ENCODE measurements at regions not wholly inside any gene's neighbourhood (a gene's known extent, or its start where the extent isn't known, plus 50 kb on each side); places are given as distances from the start of the nearest gene placed in this dataset.

DNA sequence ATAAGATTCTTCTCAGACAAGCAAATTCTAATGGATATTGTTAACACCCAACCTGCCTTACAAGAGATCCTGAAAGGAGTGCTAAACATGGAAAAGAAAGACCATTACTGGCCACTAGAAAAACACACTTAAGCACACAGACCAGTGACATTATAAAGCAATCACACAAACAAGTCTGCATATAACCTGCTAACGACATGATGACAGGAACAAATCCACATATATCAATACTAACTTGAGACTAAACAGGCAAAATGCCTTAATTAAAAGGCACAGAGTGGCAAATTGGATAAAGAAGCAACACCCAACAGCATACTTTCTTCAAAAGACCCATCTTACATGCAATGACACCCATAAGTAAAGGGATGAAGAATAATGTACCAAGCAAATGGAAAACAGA, 100.5 kb upstream of the PCDH18 start:
- TF ChIP-seq EZH2 (IDR thresholded peaks at IDR 0.05; ENCODE audit: insufficient read depth, poor library complexity, severe bottlenecking) = no peak
- no peak for TF ChIP-seq EZH2phosphoT487 (IDR thresholded peaks at IDR 0.05; ENCODE audit: insufficient read depth, low read depth)

All from GM23248 (cell line).